Pancreas (tissue), 10 donors: ENCODE measurements at regions not wholly inside any gene's neighbourhood (a gene's known extent, or its start where the extent isn't known, plus 50 kb on each side); places are given as distances from the start of the nearest gene placed in this dataset.

Experiments used
- ATAC-seq, 4 donors: fragments of 200-7000 bp; cut with Tn5 transposase; one replicate each; pipeline versions ENCODE4 v1.8.0 to v1.9.1; 2020; ENCODE audit warnings: mild to moderate bottlenecking in 4 of 4, moderate library complexity in 4 of 4
- DNase-seq, 6 donors: peaks; one replicate each; pipeline ENCODE4 v3.0.0-alpha.2; 2020
- FAIRE-seq: peaks from 2 replicates; lab custom pipeline; 2012; peaks lifted over from hg19 to GRCh38; lab: Jason Lieb, UNC
- H3K27ac ChIP-seq, 4 donors: fragments of 200-600 bp; sonication (generic); 1 replicate in 3 of 4; 2 replicates in 1 of 4; pipeline versions ENCODE4 v1.5.0 to v1.8.0; 2020
- H3K27me3 ChIP-seq, 4 donors: fragments of 200-600 bp; one replicate each; pipeline ENCODE4 v1.8.0; 2021
- H3K36me3 ChIP-seq, 3 donors: fragments of 200-600 bp; sonication (generic) in 1 of 3; one replicate each; pipeline versions ENCODE4 v1.5.0 to v1.8.0; 2020 to 2021
- H3K4me1 ChIP-seq, 3 donors: fragments of 200-600 bp; one replicate each; pipeline ENCODE4 v1.8.0; 2021
- H3K4me3 ChIP-seq, 4 donors: fragments of 200-600 bp; sonication (generic) in 2 of 4; one replicate each; pipeline versions ENCODE4 v1.5.0 to v1.8.0; 2020 to 2021
- H3K9me3 ChIP-seq, 4 donors: fragments of 200-600 bp; one replicate each; pipeline ENCODE4 v1.8.0; 2021
- CTCF ChIP-seq, 4 donors: fragments of 200-600 bp; sonication (generic) in 3 of 4; IDR thresholded peaks; one replicate each; pipeline versions ENCODE4 v1.5.0 to v1.8.0; 2021; ENCODE audit warnings: antibody characterized with exemption in 4 of 4
- WGBS, 2 donors: extraction: QIAGEN DNeasy Blood & Tissue Kit; methylation state at CpG; one replicate each; pipeline ENCODE4 v1.1.7; 2013; 5-methylcytosine and 5-hydroxymethylcytosine counted together
- intact Hi-C, 3 donors: fragments of 100-400 bp; cut with DNase I; formaldehyde crosslinking; loops; one replicate each; pipeline versions ENCODE4 v1.11.1 to v1.14.2; 2022
- donor health status: healthy with polysubstance abuse.
- donor health status: DM: no; HTN: no; CAD: no; lungs with moderate emphysema.
- donor health status: DM: no; HTN: no; CAD: no.
- donor health status: control.
- donor health status: control.
- donor health status: Bipolar disorder and iron deficiency.
- donor health status: DM: yes; HTN: yes; CAD: no.
- donor health status: DM: no; HTN: no; CAD: no.
- donor health status: DM: no; HTN: no; CAD: no.
- donor health status: DM: yes; HTN: yes; CAD: no.

- H3K27ac ChIP-seq, result no peak overlapping the region
- intact Hi-C loops, result no loop called here
- no peaks in the 10 kb centered on the region for H3K9me3 ChIP-seq
- 66 to 73% methylated on average over 4 of the region's 4 CpGs for WGBS, 2 donors
- no peaks in the 10 kb centered on the region for H3K36me3 ChIP-seq
- FAIRE-seq, result no peak
- no peak for TF ChIP-seq CTCF (IDR thresholded peaks at IDR 0.05)
- H3K4me3 ChIP-seq, result no peak overlapping the region
- no peaks in the 10 kb centered on the region for H3K27me3 ChIP-seq
- DNase-seq, result no peak
- no peak for ATAC-seq
- H3K4me1 ChIP-seq, result no peaks in the 10 kb centered on the region
Measured at GRCh38 chr6:148136586-148136985, 206.1 kb upstream of the SASH1 start.

- Histone ChIP-seq H3K27me3 (no peaks in the 10 kb centered on the region), H3K4me3 (no peak overlapping the region), H3K27ac (no peak overlapping the region), H3K4me1 (no peaks in the 10 kb centered on the region), H3K9me3 (no peaks in the 10 kb centered on the region), H3K36me3 (no peaks in the 10 kb centered on the region)
- TF ChIP-seq CTCF (IDR thresholded peaks at IDR 0.05), result no peak
- FAIRE-seq (no peak), DNase-seq (no peak), ATAC-seq (no peak)
- intact Hi-C loops, result no loop called here
- 93 to 94% methylated on average over 1 of the region's 1 CpG for WGBS, 2 donors
Measured at GRCh38 chr6:148137652-148138051, 205.0 kb upstream of the SASH1 start.

GRCh38 chr6:148138573-148138972 is 204.1 kb upstream of the SASH1 start:
- no peak for FAIRE-seq
- 70 to 72% methylated on average over 1 of the region's 1 CpG for WGBS, 2 donors

DNA sequence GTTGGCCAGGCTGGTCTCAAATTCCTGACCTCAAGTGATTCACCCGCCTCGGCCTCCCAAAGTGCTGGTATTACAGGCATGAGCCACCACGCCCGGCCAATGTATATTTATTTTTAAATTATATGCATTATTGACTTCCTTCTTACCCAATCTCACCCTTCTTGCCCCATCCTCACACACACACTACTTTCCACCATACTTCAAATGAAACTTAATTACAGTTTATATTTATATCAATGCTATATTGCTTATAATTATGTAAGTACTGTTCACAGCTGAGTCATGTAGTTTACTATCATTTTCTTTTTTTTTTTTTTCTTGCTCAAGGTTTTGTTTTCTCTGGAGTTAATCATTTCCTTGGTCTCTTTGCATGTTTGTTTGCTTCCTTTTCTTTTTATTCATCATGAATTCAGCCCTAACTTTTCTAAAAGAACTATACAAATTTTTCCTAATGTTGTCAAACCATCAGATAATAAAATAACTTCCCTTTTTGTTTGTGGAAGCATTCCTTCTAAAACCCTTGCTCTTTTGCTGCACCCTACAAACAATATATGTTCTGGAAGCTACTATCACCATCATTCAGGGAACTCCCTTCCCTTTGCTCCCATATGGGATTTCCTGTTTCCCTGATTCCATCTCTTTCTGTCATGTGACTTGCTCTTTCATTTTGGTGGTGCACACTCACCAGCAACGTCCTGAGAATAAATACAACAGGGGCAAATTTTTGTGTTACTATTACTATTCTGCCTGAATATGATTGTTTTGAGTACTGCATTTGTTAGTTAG is 201.7 kb upstream of the SASH1 start:
- no peak for DNase-seq
- Histone ChIP-seq H3K9me3 (no peaks in the 10 kb centered on the region), H3K4me3 (no peak overlapping the region), H3K27me3 (peaks cover 0 to 9% (median 0%) of the 10 kb centered on the region in 4 donors), H3K4me1 (peaks cover 0 to 4% (median 0%) of the 10 kb centered on the region in 3 donors), H3K27ac (no peak overlapping the region), H3K36me3 (no peaks in the 10 kb centered on the region)
- intact Hi-C loops, result no loop called here
- TF ChIP-seq CTCF (IDR thresholded peaks at IDR 0.05), result no peak
- 80 to 92% methylated on average over 5 of the region's 5 CpGs for WGBS, 2 donors
- FAIRE-seq, result no peak
- ATAC-seq, result no peak

More at GRCh38 chr6:148138573-148138972, 204.1 kb upstream of the SASH1 start:
- no peaks in the 10 kb centered on the region for H3K4me1 ChIP-seq
- ATAC-seq, result no peak
- no peaks in the 10 kb centered on the region for H3K9me3 ChIP-seq
- H3K4me3 ChIP-seq, result no peak overlapping the region
- no peaks in the 10 kb centered on the region for H3K36me3 ChIP-seq
- H3K27me3 ChIP-seq, result no peaks in the 10 kb centered on the region
- DNase-seq, result no peak
- intact Hi-C loops, result no loop called here
- no peak for TF ChIP-seq CTCF (IDR thresholded peaks at IDR 0.05)
- no peak overlapping the region for H3K27ac ChIP-seq

- TF ChIP-seq CTCF (IDR thresholded peaks at IDR 0.05), result no peak
- Histone ChIP-seq H3K4me3 (no peak overlapping the region), H3K4me1 (peaks cover 0 to 4% (median 0%) of the 10 kb centered on the region in 3 donors), H3K27ac (no peak overlapping the region), H3K9me3 (no peaks in the 10 kb centered on the region), H3K27me3 (peaks cover 0 to 9% (median 0%) of the 10 kb centered on the region in 4 donors), H3K36me3 (no peaks in the 10 kb centered on the region)
- 56 to 73% methylated on average over 2 of the region's 2 CpGs for WGBS, 2 donors
- FAIRE-seq, result no peak
- ATAC-seq, result no peak
- intact Hi-C loops, result no loop called here
- DNase-seq, result no peak
Measured at GRCh38 chr6:148142821-148143220, 199.8 kb upstream of the SASH1 start.
